ENCODE measurements at regions not wholly inside any gene's neighbourhood (a gene's known extent, or its start where the extent isn't known, plus 50 kb on each side); places are given as distances from the start of the nearest gene placed in this dataset.

DNA sequence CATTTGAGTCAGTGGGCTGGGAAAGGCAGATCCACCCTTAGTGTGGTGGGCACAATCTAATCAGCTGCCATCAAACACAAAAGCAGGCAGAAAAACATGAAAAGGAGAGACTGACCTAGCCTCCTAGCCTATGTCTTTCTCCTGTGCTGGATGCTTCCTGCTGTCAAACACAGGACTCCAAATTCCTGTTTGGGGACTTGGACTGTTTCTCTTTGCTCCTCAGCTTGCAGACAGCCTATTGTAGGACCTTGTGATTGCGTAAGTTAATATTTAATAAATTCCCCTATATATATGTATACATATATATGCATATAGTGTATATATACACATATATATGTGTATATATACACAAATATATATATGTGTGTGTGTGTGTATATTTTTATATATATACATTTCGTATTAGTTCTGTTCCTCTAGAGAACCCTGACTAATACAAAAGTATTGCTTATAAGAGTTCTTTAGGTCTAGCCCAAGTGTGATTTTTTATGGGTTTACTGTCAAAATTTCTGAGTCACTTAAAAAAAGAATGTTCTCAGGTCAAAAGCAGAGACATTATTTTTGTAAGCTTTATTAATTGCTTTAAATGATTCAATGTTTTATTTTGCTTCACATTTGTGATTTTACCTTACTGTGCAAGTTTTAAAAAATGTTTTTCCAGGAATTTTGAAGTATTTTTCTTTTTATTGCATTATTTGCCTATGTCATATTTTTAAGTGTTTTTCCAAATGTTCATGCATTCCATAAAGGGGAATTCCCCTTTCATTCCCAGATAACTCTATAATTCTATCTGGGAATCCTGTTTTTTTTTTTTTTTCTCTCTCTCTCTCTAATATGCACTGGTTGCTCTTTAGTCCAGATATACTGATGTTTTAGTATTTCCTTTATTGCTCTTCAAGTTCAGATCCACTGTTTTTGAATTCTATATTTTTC lies 92.1 kb upstream of the ADAMTS5 start:
- POLR2A ChIA-PET, result no interaction called here
- no peak for DNase-seq (ENCODE audit: low read depth, low spot score)
- CTCF ChIA-PET, result no interaction called here
- Histone ChIP-seq H3K27me3 (ENCODE audit: control insufficient read depth, insufficient read depth, low read length) (no peaks in the 10 kb centered on the region), H3K9me3 (ENCODE audit: control insufficient read depth, insufficient read depth, low read length) (no peaks in the 10 kb centered on the region), H3K4me3 (ENCODE audit: low read depth, low read length) (no peak overlapping the region), H3K27ac (ENCODE audit: low read depth, low read length) (no peak overlapping the region)
- TF ChIP-seq, protein P1, sequence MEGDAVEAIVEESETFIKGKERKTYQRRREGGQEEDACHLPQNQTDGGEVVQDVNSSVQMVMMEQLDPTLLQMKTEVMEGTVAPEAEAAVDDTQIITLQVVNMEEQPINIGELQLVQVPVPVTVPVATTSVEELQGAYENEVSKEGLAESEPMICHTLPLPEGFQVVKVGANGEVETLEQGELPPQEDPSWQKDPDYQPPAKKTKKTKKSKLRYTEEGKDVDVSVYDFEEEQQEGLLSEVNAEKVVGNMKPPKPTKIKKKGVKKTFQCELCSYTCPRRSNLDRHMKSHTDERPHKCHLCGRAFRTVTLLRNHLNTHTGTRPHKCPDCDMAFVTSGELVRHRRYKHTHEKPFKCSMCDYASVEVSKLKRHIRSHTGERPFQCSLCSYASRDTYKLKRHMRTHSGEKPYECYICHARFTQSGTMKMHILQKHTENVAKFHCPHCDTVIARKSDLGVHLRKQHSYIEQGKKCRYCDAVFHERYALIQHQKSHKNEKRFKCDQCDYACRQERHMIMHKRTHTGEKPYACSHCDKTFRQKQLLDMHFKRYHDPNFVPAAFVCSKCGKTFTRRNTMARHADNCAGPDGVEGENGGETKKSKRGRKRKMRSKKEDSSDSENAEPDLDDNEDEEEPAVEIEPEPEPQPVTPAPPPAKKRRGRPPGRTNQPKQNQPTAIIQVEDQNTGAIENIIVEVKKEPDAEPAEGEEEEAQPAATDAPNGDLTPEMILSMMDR (IDR thresholded peaks at IDR 0.05; ENCODE audit: low read depth, low read length), result no peak

DNA sequence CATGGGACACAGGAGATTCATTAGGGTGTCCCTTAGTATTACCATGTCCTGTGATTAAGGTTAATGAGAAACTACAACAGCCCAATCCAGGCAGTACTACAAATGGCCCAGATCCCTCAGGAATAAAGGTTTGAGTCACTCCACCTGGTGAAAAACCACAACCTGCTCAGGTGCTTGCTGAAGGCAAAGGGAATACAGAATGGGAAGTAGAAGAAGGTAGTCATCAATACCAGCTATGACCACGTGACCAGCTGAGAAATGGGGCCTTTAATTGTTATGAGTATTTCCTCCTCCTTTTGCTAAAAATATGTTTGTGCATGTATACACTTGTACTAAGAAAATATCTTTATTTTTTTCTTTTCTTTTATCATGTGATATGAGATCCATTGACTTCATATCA lies 91.1 kb upstream of the ADAMTS5 start:
- TF ChIP-seq, protein P1 (IDR thresholded peaks at IDR 0.05; ENCODE audit: low read depth, low read length), result no peak
- H3K27me3 ChIP-seq (ENCODE audit: control insufficient read depth, insufficient read depth, low read length), result no peaks in the 10 kb centered on the region
- ChIA-PET POLR2A (no interaction called here), CTCF (no interaction called here)
- no peak overlapping the region for H3K27ac ChIP-seq (ENCODE audit: low read depth, low read length)
- no peaks in the 10 kb centered on the region for H3K9me3 ChIP-seq (ENCODE audit: control insufficient read depth, insufficient read depth, low read length)
- DNase-seq (ENCODE audit: low read depth, low spot score), result no peak
- no peak overlapping the region for H3K4me3 ChIP-seq (ENCODE audit: low read depth, low read length)

DNA sequence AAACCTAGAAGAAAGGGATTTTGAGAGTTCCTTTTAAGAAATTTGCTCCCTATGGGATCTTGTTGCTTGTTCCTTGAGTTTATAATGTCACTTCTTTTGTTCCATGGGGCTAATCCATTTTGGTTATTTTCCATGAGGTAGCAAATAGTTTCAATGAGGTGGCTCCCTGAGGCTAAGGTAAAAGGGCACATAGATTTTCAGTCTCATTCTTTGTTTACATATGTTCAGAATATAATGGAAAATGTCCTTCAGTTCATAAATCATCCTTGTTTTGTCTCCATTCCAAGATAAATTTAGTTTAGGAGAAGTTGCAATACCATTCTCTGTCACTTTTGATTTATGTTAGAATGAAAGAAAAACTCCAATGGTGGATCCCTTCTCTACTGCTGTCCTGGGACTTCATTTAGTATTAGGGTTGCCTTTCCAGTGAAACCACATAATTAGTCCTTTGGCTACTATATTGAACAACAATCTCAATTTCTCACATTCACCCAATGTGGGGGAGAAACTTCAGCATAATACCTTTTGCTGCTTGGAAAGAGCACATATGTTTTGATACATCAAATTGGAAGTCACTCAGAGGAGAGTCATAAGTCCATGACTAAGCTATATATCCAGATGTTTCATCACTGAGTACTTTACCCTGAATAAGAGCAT lies 80.9 kb upstream of the ADAMTS5 start:
- no peaks in the 10 kb centered on the region for H3K9me3 ChIP-seq (ENCODE audit: control insufficient read depth, insufficient read depth, low read length)
- H3K27me3 ChIP-seq (ENCODE audit: control insufficient read depth, insufficient read depth, low read length), result no peaks in the 10 kb centered on the region
- no peak overlapping the region for H3K27ac ChIP-seq (ENCODE audit: low read depth, low read length)
- no peak for DNase-seq (ENCODE audit: low read depth, low spot score)
- TF ChIP-seq, protein P1 (IDR thresholded peaks at IDR 0.05; ENCODE audit: low read depth, low read length), result no peak
- CTCF ChIA-PET, result interaction anchor here (0.7 kb wide), 1 partner anchor 517 kb away, joined by 3 read pairs; no protein-coding TSS in a partner anchor
- H3K4me3 ChIP-seq (ENCODE audit: low read depth, low read length), result no peak overlapping the region
- POLR2A ChIA-PET, result interaction anchor here (1.0 kb wide), 1 partner anchor 81 kb away, joined by 5 read pairs; the partner anchor contains the start of gene ADAMTS5

DNA sequence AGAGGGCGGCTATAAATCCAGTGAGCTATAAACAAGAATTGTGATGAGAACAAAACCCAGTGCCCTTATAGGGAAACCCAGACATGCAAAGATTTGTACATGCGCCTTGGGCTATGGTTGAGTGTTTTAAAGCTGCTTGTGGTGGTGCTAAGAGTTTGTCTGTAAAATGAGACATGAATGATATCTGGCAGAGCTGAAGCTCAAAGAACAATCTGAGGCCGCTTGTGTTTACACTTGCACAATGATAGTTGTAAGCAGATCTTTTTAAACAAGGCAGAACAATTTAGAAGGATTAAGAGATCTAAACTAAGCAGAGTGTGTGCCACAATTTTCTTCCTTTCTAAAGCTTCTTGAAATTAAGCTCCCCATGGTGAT lies 80.4 kb upstream of the ADAMTS5 start:
- CTCF ChIA-PET, result interaction anchor here (0.7 kb wide), 1 partner anchor 518 kb away, joined by 3 read pairs; no protein-coding TSS in a partner anchor
- Histone ChIP-seq H3K27me3 (ENCODE audit: control insufficient read depth, insufficient read depth, low read length) (no peaks in the 10 kb centered on the region), H3K27ac (ENCODE audit: low read depth, low read length) (no peak overlapping the region), H3K4me3 (ENCODE audit: low read depth, low read length) (no peak overlapping the region), H3K9me3 (ENCODE audit: control insufficient read depth, insufficient read depth, low read length) (no peaks in the 10 kb centered on the region)
- no peak for DNase-seq (ENCODE audit: low read depth, low spot score)
- POLR2A ChIA-PET, result interaction anchor here (1.0 kb wide), 1 partner anchor 80 kb away, joined by 5 read pairs; the partner anchor contains the start of gene ADAMTS5
- TF ChIP-seq, protein P1 (IDR thresholded peaks at IDR 0.05; ENCODE audit: low read depth, low read length), result no peak
